22Rv1 (cell line): ENCODE measurements at regions not wholly inside any gene's neighbourhood (a gene's known extent, or its start where the extent isn't known, plus 50 kb on each side); places are given as distances from the start of the nearest gene placed in this dataset.

Source experiments
- H3K27ac ChIP-seq: fragments of 450-650 bp; 2 replicates; pipeline ENCODE4 v1.5.1; 2017
- ZFX ChIP-seq: fragments of 450-650 bp; IDR thresholded peaks from 2 replicates; pipeline ENCODE4 v1.6.1; 2017; ENCODE audit warnings: antibody characterized with exemption, borderline replicate concordance
- TF ChIP-seq, protein P1 (sequence below): fragments of 450-650 bp; IDR thresholded peaks from 2 replicates; pipeline ENCODE4 v1.5.1; 2017; ENCODE audit warnings: mild to moderate bottlenecking

DNA sequence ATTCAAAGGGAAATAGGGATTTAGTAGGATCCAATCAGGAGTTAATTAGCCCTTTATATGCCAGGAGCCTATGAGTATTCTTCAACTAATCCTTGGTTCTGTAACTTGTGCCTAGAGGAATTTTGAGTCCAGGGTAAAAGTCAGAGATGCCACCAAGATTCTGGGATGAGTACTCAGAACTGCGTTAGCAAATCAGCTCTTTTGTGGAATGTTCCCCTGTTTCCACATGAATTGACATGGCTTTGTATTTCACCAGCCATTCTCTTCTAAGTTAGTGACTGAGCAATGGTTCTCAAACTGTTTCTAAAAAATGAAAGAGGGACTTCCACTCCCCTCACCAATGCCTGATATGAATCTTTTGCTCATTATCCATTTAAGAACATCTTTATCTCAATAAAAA lies 508.7 kb downstream of the SOX2 start:
- TF ChIP-seq ZFX = no peak
- TF ChIP-seq, protein P1, sequence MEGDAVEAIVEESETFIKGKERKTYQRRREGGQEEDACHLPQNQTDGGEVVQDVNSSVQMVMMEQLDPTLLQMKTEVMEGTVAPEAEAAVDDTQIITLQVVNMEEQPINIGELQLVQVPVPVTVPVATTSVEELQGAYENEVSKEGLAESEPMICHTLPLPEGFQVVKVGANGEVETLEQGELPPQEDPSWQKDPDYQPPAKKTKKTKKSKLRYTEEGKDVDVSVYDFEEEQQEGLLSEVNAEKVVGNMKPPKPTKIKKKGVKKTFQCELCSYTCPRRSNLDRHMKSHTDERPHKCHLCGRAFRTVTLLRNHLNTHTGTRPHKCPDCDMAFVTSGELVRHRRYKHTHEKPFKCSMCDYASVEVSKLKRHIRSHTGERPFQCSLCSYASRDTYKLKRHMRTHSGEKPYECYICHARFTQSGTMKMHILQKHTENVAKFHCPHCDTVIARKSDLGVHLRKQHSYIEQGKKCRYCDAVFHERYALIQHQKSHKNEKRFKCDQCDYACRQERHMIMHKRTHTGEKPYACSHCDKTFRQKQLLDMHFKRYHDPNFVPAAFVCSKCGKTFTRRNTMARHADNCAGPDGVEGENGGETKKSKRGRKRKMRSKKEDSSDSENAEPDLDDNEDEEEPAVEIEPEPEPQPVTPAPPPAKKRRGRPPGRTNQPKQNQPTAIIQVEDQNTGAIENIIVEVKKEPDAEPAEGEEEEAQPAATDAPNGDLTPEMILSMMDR = no peak
- no peak overlapping the region for H3K27ac ChIP-seq

DNA sequence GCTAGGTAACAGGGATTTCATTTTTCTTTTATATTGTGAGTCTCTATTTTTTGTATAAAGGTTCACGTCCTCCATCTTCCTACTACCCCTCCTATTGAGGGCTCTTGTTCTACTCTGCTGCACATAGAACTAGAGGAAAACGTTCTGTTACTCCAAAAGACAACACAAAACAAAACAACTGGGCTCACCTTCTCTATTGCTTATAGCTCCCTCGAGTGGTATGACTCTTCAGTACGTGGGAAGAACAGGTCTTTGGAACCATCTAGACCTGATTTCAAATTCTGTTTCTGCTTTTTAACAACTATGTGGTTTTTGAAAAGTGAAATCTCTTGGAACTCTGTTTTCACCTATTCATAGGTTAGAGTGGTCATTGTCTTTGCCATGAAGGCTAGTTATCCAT lies 515.3 kb downstream of the SOX2 start:
- no peak overlapping the region for H3K27ac ChIP-seq
- no peak for TF ChIP-seq ZFX
- TF ChIP-seq, protein P1 = no peak

DNA sequence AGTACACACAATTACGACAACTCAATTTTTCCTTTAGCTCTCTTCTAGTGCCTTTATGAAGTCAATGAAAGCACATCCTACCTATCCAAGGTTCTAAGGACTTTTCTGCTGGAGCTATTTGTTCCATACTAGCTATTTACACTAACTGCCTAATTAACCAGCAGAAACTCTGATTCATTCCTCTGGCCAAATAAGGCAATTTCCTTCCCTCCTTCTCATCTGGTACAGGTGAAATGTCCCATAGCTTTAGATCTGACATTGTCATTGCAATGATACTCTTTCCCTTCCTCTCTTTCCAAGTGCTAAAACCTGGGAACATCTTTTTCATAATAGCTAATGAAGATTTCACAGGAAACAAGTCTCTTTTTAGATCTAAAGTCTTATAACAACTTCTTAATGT lies 521.7 kb downstream of the SOX2 start:
- TF ChIP-seq ZFX = no peak
- TF ChIP-seq, protein P1 = no peak
- no peak overlapping the region for H3K27ac ChIP-seq

DNA sequence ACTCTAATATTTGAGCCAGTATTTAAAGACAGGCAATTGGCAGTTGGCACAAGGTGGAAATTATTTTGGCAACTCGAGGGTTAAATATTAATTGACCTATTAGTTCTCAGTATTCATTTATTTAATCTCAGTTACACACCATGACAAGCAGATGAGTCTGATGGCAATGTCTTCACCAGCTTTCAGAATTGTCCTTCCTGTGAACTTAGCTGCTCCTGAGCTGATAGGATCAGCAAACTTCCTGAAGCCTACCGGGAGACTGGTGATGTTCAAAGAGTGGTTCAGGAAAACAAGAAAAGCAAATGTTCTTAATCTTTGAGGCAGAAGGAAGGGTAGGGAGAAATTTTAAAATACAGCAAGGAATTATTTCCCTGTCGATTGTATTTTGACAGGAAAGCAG lies 522.2 kb downstream of the SOX2 start:
- TF ChIP-seq, protein P1 = no peak
- TF ChIP-seq ZFX = no peak
- no peak overlapping the region for H3K27ac ChIP-seq

DNA sequence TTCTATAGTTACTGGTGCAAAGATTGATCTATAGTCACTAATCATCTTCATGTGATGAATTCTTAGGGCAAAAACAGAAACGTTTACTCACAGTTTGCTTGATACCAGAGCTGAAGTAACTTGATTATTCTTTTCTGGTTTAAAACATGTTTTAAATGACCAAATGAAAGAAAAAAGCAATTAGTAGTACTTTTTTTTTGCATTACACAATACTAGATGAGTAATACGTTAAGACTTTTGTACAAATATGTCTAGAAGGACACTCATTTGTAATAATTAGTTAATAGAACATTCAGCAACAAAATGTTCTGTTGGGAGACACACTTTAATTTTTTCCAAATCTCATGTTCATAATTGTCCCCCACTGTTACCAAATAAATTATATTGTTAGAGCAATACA lies 523.2 kb downstream of the SOX2 start:
- H3K27ac ChIP-seq = no peak overlapping the region
- no peak for TF ChIP-seq ZFX
- TF ChIP-seq, protein P1 = no peak

DNA sequence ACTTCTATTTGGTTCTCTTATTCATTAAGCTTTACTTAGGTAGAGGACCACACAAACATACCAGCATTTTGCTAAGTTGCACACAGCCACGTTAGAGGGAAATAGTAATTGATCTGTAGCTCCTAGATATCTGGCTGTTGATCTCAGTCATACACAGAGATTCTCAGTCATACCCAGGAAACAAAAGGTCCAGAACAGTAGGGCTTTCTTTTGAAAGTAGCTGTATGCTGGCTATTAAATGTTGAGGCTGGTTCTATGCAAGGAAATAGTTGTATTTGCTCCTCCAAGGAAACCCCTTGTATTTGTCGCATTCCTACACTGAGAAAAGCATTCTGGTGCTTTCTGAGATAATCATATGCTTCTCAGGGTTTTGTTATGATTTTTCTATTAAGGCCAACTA lies 523.8 kb downstream of the SOX2 start:
- H3K27ac ChIP-seq = no peak overlapping the region
- TF ChIP-seq, protein P1 = no peak

DNA sequence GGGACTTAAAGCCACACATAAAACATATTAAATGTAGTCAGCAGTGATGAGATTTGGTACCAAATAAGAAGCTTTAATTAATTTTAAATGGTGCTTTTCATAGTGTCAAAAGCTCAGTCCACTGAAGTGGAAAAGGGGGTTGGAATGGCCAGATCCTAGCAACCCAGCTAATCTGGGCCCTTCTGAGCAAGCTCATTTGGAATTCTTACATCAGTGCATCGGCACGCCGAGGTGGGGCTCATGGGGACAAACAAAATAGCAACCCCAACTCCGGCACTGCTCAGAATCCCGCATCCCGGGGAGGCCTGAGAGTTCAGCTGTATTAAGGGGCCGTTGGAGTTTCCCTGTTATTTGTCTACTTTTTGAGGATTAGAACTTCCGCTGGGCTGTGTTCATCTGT lies 526.4 kb downstream of the SOX2 start:
- TF ChIP-seq, protein P1 = no peak
- TF ChIP-seq ZFX = no peak
- H3K27ac ChIP-seq = no peak overlapping the region
